GM12875 (cell line): ENCODE measurements at regions not wholly inside any gene's neighbourhood (a gene's known extent, or its start where the extent isn't known, plus 50 kb on each side); places are given as distances from the start of the nearest gene placed in this dataset.

Experiments used
- H3K4me3 ChIP-seq: one replicate; pipeline ENCODE4 v1.5.1; 2011; ENCODE audit warnings: low read depth, low read length, control low read depth
- CTCF ChIP-seq: IDR thresholded peaks from 2 replicates; pipeline ENCODE4 v1.5.1; 2011; ENCODE audit warnings: low read depth, mild to moderate bottlenecking, control low read depth, inconsistent platforms, low read length, moderate library complexity, borderline replicate concordance; ENCODE audit not compliant: insufficient read depth

DNA sequence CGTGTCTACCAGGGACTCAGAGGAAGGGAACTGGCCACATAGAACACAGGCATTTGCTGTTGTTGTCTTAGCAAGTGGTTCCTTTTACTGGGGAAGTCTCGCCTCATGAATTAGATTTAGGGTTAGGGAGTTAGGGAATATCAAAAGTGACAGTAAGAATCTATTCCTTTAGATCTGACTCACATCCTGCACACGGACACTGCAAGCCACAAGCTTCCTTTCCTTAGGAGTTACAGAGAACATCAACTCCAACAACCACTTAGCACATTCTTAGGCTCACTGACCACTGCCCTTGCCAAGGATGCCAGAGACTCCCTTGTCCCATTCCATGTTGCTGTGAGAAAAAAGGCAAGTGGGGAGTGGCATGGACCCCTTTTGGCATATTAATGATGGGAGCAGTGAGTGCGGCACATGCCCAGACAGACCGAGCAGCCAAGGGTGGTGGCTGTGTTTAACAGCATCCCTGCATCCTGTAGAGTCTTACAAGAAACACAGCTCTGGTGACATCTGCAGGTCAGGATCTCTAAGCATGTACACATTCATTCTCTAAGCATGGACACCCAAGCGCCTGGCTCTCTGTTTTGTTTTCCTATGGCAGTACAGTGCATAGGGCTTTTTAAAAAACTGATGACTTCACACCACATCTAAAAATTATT, 745.6 kb upstream of the RAB6C start:
- TF ChIP-seq CTCF = no peak
- no peak overlapping the region for H3K4me3 ChIP-seq

GRCh38 chr2:129236601-129237000, 742.9 kb upstream of the RAB6C start:
- no peak for TF ChIP-seq CTCF
- H3K4me3 ChIP-seq = no peak overlapping the region

- TF ChIP-seq CTCF = no peak
- no peak overlapping the region for H3K4me3 ChIP-seq
Observed at GRCh38 chr2:129237966-129238725, 741.3 kb upstream of the RAB6C start.

GRCh38 chr2:129239141-129239540, 740.3 kb upstream of the RAB6C start:
- no peak for TF ChIP-seq CTCF
- H3K4me3 ChIP-seq = no peak overlapping the region

- no peak for TF ChIP-seq CTCF
- H3K4me3 ChIP-seq = no peak overlapping the region
Observed at GRCh38 chr2:129240061-129240460, 739.4 kb upstream of the RAB6C start.

DNA sequence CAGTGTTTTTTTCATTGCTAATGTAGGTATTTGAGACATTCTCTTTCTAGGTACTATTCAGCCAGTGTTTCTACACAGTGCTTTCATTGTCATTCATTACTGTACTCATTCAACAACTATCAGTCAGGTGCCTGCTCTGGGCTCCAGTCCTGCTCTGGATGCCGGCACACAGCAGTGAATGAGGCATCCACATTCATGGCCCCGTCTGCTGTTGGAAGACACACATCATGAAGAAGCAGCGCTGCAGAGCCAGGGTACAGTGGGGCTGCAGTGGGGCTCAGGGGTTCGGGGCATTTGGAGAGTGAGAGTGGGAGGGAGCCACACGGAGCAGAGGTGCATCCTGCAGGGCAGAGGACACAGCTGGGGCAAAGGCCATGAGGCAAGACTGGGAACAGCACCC, 737.2 kb upstream of the RAB6C start:
- H3K4me3 ChIP-seq = no peak overlapping the region
- TF ChIP-seq CTCF = no peak

DNA sequence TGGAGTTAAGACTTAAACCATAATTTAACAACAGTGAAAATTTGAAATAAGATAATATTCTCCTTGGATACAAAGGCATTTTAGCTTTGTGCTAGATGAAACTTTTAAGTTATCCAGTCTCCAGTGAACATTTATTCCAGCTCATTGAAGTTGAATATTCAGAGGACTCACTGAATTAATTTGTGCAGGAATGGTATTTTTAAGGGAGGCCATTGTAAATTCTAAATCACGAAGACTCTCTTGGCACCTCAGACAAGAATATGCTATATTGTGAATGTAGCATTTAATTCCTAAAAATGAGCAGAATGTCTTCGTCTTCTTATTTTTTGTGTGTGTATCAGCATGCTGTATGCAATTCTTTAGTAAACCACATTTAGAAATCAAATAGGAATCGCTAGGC, 731.7 kb upstream of the RAB6C start:
- no peak overlapping the region for H3K4me3 ChIP-seq
- no peak for TF ChIP-seq CTCF
